Erythroblast (primary cell): ENCODE measurements at regions not wholly inside any gene's neighbourhood (a gene's known extent, or its start where the extent isn't known, plus 50 kb on each side); places are given as distances from the start of the nearest gene placed in this dataset.

Source experiments
- GATA1 ChIP-seq: IDR thresholded peaks from 2 replicates; pipeline ENCODE4 v1.6.1; 2011; ENCODE audit warnings: low read depth, mild to moderate bottlenecking, control low read depth, low read length, moderate library complexity
- POLR2A ChIP-seq: IDR thresholded peaks from 2 replicates; pipeline ENCODE4 v1.6.1; 2011; ENCODE audit warnings: mild to moderate bottlenecking, low read length

GRCh38 chr11:28461846-28462245 lies 353.7 kb downstream of the METTL15 start:
- TF ChIP-seq POLR2A, result no peak
- no peak for TF ChIP-seq GATA1
